ENCODE measurements at regions not wholly inside any gene's neighbourhood (a gene's known extent, or its start where the extent isn't known, plus 50 kb on each side); places are given as distances from the start of the nearest gene placed in this dataset.
A peak's percentile ranks its signal among the peaks of the same experiment; 100 is the strongest.
"Not testable (repeated sequence)": the region's sequence is repeated elsewhere in the genome, so short reads cannot be mapped to it uniquely, and the experiment has no call there.

DNA sequence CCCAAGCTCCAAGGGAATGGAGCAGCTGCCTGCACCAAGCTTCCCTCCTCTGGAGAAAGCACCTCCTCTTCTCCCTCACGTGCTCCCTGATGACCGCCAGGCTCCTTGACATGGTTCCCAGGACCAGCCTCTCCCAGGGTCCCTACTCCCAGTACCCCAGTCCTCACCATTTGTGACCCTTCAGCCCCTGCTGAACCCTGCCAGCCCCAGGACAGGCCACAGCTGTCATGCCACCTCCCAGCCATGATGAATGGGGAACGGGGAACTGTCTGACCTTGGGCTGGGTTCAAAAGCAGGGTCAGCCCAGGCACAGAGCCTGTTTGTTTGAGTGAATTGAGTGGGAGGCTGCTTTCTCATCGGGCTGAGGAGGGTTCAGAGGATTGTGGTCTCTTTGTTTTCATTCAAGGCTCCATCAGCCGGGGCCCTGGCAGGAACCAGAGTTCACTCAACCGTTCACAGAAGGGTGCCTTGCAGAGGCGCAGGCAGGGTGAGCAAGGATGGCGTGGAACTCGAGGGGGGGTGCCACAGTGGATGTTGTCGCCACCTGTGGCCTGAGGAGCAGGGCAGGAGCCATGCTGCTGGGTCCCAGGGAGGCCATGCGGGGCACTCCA lies 344.5 kb upstream of the SFSWAP start:
- no peak for DNase-seq

DNA sequence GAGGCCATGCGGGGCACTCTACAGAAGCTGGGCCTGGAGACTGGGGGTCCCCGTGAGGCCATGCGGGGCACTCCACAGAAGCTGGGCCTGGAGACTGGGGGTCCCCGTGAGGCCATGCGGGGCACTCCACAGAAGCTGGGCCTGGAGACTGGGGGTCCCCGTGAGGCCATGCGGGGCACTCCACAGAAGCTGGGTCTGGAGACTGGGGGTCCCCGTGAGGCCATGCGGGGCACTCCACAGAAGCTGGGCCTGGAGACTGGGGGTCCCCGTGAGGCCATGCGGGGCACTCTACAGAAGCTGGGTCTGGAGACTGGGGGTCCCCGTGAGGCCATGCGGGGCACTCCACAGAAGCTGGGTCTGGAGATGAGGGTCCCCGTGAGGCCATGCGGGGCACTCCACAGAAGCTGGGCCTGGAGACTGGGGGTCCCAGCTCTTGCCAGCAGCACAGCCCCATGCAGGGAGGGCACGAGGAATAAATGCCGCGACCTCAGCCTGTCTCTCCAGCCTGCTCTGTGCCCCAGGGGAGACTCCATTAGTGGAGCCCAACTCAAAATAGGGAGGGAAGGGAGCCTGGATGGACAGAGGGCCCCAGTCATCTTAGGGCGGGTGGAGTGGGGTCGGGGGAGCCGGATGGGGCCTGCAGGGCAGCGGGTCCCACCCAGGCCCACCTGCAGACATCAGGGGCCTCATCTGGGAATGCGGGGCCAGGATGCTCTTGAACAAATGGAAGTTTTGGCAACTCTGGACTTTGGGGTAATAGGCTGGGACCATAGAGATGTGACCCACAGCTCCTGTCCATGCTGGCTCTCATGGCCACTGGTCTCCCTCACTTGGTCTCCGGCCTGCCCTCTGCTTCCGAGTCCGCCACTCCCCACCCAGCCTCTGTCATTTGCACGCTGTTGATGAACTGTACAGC lies 343.6 kb upstream of the SFSWAP start:
- not testable (repeated sequence) for DNase-seq

DNA sequence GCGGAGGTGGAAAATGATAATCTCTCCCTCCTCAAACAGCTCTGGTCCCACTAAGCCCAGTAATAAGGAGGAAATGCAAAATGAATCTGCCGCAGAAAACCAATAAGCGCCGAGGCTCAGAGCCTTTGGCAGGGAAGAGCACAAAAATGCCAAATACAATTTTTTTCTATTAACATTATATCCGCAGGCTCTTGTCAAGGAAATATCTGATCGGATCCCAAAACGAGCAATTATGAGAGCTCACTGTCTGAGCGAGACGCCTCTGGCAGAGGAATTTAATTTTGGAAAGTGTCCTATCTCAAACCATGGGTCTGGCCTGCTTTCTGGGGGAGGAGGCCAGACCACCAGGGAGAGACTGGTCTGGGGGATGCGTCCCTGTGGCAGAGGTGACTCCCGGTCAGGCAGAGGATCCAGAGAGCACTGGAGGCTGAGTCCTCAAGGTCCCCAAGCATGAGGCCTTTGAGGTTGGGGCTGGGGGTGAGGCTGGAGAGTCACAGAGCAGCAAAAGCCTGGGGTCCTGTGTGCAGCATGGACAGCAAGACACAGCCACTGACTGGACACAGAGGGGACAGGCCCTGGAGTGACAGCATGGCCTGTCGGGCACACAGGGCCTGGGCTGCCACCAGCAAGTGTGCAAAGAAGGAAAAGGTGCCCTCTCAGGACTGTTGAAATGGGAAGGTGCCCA lies 342.8 kb upstream of the SFSWAP start:
- DNase-seq, result no peak

DNA sequence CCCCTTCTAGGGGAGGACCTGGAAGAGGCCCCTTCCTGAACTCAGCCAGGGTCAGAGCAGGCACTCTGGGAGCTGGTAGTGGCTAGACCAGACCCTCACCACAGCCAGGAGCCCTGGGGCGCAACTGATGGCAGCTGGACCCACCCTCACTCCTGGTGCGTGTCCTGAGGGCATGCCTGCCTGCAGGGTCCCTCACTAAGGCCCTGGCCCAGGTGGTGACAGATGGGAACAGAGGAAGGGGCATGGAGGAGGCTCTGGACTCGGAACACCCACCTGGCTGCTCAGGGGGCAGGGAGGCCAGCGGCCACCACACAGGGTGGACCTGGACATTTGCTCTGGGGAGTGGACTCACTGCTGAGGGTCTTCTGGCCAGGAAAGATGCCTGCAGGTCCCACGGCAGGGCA lies 342.2 kb upstream of the SFSWAP start:
- DNase-seq, result no peak

DNA sequence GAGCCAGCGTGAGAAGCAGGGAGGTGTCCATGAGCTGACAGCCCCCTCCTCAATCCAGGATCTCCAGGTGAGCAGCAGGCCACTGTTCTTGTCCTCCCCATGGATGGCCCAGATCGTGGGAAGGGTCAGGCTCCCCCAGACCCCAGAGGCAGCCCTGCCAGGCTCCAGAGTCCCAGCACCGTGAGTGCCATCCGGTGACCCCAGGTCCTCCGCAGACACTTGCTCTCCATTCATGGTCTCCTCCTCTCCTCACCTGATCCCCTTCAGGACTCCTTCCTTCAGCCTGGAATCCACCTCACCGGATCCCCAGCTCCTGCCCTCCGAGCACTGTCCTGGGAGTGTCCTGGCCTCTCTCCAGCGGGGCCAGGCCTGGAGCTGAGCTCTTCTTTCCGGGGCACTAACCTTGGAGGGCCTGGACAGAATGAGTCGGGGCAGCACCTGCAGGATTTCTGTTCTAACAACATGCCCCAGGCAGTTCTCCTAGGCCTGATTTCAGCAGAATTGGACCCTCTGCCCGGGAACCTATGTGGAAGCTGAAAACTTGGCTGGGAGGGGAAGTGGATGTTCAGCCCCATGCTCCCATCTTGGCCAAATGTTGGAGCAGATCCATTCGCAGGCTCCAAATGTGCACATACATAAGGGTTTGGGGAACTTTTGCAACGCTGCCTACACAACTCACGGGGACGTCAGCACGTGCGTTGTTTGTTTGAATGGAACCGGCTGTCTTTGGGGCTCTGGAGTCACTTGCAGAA lies 341.6 kb upstream of the SFSWAP start:
- DNase-seq, result no peak

DNA sequence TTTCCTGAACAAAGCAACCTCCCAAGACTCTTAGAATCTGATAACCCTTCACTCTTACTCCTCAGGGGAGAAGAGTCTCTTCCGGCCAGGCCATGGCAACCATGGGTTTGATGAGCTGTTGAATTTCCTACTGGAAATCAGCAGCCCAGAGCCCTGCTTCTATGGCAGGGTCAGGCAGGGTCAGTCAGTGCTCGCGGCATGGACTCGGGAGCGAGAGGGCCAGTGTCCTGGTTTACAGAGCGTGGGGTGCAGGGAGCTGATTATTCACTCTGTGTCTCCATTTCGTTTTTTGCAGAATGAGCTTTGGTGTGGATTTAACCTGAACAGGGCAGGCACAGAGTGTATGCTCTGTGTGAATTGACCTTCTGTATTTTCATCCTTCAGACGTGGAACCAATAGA lies 340.6 kb upstream of the SFSWAP start:
- no peak for DNase-seq

DNA sequence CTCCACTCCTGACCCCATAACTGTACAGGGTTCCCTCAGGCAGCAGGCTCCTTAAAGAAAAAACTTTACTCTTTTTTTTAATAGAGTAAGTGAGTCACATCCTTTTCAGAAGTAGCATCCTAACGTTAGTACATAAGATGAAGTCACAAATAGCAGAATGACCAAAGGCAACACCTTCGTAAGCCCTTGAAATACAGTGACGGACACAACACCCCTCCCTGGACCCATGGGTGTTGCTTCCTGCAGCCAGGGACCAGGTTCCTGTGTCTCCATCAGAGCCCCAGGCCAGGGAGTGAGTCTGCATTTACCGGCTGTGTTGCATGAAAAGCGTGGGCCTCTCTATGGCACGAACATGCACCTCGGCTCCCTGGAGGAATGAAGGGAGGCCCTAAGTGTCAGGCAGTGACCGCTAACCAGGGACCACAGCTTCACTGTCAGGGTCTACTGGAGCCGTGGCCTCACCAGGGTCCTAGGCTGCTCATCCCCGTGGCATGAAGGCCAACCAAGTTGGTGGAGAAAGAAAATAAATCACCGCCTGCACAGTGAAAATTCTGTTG lies 340.0 kb upstream of the SFSWAP start:
- no peak for DNase-seq

DNA sequence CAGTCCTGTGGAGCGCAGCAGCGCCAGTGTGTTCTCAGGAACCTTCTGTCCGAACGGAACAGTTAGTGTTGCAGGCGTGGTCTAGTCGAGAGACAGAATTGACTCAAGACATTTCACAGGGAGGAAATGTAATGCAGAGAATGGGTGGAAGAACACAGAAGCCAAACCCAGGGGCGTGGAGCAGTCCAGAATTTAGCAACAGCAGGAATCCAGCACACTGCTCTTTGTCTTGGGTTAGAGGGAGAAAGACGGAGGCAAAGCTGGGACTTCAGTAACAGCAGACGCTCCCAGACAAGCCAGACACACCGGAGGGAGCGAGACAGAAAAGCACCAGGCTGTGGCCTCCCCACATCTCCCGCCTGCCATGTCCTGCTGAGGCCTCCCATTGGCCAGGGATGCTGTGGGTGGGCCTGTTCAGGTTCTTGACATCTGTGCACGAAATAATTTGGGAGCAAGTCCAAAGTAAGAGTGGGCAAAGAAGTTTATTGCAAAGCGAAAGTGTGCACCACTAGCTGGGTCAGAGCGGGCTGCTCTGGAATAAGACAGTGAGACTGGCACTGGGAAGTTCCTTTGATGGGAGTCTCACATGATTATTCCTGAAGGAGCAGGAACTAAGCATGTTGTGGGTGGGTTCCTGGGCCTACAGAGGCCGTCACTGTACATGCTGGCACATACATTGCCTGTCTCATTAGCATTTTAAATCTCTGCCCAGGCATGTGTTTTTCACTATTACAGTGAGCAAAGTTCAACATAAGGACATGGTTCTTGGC lies 339.3 kb upstream of the SFSWAP start:
- DNase-seq, result no peak

DNA sequence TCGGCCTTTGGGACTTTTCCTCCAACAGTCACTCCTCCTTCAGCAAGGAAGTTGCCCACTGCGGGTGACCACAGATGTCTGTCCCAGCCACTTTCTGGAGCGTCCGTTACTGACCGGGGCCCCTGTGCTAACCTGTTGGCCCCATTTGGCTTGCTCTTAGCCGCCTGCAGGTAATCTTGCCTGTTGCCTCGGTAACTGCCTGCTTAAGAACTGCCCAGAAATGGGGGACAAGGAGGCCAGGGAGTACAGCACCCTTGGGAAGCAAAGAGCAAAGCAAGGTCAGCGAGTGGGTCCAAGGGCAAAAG lies 338.8 kb upstream of the SFSWAP start:
- DNase-seq, result no peak

DNA sequence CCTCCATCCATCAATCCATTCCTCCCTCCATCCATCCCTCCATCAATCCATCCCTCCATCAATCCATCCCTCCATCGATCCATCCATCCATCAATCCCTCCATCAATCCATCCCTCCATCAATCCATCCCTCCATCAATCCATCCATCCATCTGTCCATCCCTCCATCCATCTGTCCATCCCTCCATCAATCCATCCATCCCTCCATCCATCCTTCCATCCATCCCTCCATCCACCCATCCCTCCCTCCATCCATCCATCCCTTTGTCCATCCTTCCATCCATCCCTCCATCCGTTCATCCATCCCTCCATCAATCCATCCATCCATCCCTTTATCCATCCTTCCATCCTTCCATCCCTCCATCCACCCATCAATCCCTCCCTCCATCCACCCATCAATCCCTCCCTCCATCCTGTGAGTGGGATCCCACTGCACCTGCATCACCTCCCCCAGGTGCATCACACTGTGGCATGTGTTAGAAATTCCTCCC lies 338.1 kb upstream of the SFSWAP start:
- DNase-seq, result no peak

DNA sequence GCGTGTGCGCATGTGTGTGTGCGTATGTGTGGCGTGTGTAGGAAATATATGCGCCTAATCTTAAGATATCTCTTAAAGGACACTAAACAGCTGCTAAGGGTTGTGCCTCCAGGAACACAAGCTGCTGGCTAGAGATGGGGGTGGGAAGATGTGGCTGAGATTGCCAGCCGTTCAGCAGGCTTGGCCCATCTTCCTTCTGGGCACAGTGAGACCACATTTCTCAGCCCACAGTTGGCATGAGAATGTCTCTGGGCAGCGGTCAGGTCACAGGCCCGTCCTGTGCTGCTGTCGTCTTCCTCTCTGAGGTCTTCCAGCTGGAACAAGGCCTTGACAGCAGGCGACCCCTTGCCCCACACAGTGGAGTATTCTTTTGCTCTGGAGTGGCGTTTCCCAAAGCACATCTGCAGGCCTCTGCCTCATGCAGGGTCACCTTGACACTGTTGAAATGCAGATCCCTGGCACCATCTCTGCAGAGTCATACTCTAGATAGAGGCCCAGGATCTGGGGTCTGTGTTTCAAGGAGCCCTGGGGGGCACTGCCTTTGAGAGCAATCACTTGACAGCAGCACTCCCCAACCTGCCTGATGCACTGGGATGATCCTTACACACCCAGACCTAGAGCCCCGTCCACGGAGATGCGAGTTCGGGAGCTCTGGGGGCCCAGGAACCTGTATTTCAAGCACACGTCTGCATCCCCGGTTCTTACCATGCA lies 335.5 kb upstream of the SFSWAP start:
- no peak for DNase-seq

DNA sequence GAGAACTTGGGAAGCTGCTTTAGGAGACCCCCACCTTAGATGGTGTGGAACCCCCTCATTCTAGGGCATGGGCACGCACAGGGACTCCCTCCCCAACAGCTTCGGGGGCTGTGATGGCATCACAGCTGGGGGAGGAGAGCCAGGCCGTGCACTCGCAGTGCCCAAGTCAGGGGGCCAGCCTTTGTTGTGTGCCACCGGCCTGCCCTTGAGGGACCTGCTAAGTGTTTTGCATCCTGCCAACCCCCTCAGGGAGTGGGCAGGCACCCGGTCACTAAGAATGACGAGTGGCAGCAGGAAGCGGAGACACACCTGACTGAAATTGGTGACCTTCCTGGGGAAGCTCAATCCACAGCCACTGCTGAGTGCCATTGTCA lies 334.9 kb upstream of the SFSWAP start:
- no peak for DNase-seq

DNA sequence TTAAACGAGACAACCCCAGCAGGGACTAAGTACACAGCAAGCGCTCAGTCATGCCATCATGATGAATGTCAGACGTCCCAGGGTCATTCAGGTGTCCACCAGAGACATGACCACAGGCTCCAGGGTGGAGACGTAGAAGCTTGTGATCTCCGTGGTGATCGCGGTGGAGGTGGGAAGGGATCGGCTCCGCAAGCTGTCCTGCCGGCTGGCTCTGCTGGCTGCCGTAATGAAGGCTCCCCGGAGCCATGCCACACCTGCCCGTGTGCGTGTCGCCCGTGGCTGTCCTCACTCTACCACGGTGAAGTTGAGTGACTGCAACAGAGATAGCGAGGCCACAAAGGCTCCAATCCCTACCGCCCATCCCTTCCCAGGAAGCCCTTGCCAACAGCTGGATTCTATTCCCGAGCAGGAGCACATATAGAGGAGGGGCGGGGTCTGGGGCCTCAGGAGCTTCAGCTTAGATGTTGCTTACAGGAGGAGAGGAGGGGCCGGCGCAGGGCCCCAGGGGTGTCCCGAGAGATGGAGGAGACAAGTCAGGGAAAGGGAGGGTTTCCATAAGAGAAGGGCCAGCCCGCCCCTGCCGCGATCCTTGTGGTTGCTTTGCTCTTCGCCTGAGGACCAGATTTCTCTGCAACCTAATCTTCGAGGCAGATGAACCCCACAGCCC lies 332.6 kb upstream of the SFSWAP start:
- DNase-seq, result no peak

DNA sequence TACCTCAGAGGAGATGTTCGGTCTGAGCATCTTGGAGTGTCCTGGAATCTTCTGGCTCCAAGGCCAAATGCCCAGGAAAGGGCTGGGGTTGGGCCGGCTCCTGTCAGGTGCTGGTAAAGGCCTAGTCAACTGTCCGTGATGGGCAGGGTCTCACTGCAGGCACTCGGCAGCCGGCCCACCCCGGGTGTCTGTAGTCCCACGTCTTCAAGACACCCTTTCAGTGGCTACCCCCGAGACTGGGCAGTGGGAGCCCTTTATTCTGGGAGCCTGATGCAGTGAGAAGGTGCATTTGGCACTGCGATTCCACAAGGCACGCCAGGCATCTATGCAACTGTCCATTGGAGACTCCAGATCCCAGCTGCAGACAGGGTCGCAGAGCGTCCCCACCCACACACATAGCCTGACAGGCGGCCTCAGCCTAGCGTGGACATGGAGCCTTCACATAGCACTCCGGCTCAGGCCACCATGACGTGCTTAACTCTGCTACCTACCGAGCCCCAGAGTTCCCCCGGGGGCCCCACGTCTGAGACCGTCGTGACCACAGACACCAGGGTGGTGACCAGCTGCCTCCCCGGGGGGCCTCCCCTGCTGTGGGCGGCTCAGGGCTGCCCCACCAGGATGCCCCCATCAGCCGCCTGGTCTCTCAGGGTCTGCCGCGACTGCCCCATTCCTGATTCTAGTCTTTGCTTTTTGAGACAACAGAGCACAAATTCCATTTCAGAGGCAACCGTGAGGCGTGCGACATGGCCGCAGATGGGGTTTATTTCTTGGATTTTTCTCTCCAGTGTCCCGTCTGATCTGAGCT lies 331.8 kb upstream of the SFSWAP start:
- no peak for DNase-seq

DNA sequence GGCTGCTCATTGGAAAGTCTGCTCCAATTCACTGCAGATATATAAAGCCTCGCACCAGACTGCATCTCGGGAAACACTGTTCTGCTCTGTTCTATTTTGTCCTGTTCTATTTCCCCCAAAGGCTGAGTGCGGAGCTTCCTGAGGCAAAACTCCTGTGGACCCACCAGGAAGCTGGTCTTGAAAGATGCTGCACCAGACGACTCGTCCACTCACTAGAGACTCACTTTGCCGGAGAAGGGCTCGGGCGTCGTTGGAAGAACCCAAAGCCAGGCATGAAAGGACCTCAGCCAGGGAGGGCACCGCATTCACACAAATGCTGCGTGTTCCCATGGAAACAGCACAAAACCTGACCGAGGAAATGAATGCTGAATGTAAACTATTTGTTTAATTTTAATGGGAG lies 331.2 kb upstream of the SFSWAP start:
- DNase-seq, result peak; percentile 50

DNA sequence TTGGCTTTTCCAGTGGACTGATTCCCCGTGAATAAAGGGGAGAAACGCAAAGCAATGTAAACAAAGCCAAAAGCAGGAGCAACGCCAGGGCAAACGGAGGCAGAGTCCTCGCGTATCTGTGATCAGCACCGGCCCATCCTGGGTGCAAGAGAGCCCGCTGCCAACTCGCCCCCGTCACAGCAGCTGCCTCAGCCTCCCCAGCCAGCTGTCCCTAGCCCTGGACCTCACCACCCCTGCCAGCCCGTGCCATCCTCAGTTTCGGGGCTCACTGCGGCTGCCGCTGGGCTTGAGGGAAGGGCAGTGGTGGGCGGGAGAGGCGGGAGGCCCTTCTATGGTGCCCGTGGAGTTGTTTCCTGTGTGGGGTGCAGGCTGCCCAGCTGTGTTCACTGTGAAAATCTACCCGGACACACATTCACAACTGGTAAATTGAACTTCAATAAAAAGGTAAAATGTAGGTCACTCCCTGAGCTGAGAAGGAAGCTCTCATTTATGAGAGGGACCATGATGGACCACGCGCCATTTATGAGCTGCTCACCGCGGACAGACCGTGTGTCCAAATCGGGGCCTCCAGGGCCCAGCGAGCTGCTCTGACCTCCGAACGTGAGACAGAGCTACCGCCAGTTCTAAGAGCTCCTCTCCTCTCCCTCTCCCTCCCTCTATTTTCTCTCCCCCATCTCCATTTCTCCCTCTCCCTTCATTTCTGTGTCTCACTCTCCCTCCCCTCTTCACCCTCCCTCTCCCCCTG lies 330.5 kb upstream of the SFSWAP start:
- DNase-seq, result no peak

DNA sequence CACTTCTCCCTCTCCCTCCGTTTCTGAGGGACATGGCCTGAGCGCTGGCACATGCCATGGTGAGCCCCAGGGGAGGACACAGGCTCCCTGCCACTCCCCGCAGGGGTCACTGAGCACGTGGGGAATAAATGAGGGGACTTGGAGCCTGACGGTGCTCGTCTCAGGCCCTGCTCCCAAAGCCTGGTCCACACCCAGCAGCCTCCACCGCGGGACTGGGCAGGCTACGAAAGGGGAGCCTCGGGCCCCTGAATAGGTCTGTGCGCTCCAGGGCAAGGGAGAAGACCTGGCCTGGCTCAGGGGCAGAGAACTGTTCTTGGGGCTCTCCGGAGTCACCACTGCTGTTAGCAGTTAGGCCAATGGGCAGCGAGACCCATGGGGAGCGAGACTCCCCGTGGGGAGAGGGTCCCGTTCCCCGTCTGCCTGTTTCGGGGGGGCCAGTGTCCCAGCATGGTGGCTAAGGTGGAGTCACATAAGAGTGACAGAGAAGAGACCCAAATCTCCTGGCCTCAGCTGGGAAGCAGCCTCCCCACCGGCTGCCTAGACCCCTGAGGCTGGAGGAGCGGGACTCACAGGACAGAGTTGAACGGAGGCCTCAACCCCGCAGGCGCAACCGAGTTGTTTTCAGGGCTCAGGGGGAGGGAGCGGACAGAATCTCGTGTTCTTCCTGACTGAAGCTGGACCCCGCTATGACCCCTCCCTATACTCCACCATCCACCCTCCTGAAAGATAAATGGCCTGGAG lies 329.8 kb upstream of the SFSWAP start:
- no peak for DNase-seq

DNA sequence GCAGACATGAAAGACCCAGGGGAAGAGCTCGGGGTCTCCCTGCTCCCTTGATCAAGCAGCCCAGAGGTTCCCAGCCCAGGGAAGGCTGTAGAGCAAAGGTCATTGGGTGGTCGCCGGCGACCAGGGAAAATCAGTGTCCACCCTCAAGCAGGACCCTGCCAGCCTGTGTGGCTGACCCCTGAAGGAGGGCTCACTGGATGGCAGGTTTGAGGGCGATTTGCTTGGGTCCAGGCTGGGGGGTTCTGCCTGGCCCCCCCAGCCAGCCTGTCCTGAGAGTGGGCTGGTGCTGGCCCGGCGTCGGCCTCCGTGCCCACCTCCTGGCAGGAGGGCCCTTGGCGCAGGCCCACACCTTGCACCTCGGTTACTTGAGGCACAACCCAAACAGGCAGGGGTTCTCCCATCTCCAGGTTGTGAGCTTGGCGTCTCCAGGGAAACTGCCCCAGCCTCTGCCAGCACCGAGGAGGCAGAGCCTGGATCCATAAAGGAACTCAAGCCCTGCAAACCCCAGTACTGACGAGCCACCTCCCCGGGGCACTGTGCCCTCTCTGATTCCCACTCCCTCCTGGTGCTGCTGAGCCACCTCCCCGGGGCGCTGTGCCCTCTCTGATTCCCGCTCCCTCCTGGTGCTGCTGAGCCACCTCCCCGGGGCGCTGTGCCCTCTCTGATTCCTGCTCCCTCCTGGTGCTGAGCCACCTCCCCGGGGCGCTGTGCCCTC lies 329.0 kb upstream of the SFSWAP start:
- DNase-seq, result no peak
